NCI-H748 treated with DMSO at 0.1 percent for 48 hours (cell line): ENCODE measurements at regions not wholly inside any gene's neighbourhood (a gene's known extent, or its start where the extent isn't known, plus 50 kb on each side); places are given as distances from the start of the nearest gene placed in this dataset.
A peak's percentile ranks its signal among the peaks of the same experiment; 100 is the strongest.

Source experiments
- DNase-seq: peaks from one replicate; lab custom pipeline; 2025; lab: John Stamatoyannopoulos, UW

- no peak for DNase-seq
These were observed 191.6 kb upstream of the CADM1 start for GRCh38 chr11:115695677-115696364.

- no peak for DNase-seq
These were observed 188.8 kb upstream of the CADM1 start for GRCh38 chr11:115693002-115693401.

GRCh38 chr11:115691030-115691429 is 186.8 kb upstream of the CADM1 start:
- no peak for DNase-seq

- DNase-seq = no peak
These were observed 183.7 kb upstream of the CADM1 start for GRCh38 chr11:115687934-115688333.

GRCh38 chr11:115684699-115685098 is 180.5 kb upstream of the CADM1 start:
- DNase-seq = no peak

GRCh38 chr11:115684135-115684534 is 179.9 kb upstream of the CADM1 start:
- no peak for DNase-seq

- no peak for DNase-seq
These were observed 178.7 kb upstream of the CADM1 start for GRCh38 chr11:115682888-115683287.

- DNase-seq = no peak
These were observed 177.9 kb upstream of the CADM1 start for GRCh38 chr11:115682101-115682500.

GRCh38 chr11:115679945-115680344 is 175.7 kb upstream of the CADM1 start:
- DNase-seq = no peak

- DNase-seq = peak; percentile 44
These were observed 174.7 kb upstream of the CADM1 start for GRCh38 chr11:115678942-115679341.

- no peak for DNase-seq
These were observed 173.0 kb upstream of the CADM1 start for GRCh38 chr11:115677190-115677589.

GRCh38 chr11:115676768-115677167 is 172.6 kb upstream of the CADM1 start:
- DNase-seq = no peak

- peak; percentile 81 for DNase-seq
These were observed 172.0 kb upstream of the CADM1 start for GRCh38 chr11:115676206-115676605.

GRCh38 chr11:115674937-115675544 is 170.8 kb upstream of the CADM1 start:
- no peak for DNase-seq

- DNase-seq = no peak
These were observed 170.1 kb upstream of the CADM1 start for GRCh38 chr11:115674176-115674936.

- DNase-seq = no peak
These were observed 169.5 kb upstream of the CADM1 start for GRCh38 chr11:115673720-115674119.

- no peak for DNase-seq
These were observed 168.8 kb upstream of the CADM1 start for GRCh38 chr11:115672999-115673411.

- no peak for DNase-seq
These were observed 168.2 kb upstream of the CADM1 start for GRCh38 chr11:115672412-115672811.

- DNase-seq = peak; percentile 24
These were observed 166.5 kb upstream of the CADM1 start for GRCh38 chr11:115670538-115671205.

- DNase-seq = no peak
These were observed 161.7 kb upstream of the CADM1 start for GRCh38 chr11:115665958-115666357.

- DNase-seq = no peak
These were observed 161.1 kb upstream of the CADM1 start for GRCh38 chr11:115665175-115665821.

GRCh38 chr11:115664313-115664712 is 160.1 kb upstream of the CADM1 start:
- no peak for DNase-seq
